Keratinocyte (primary cell): ENCODE measurements at regions not wholly inside any gene's neighbourhood (a gene's known extent, or its start where the extent isn't known, plus 50 kb on each side); places are given as distances from the start of the nearest gene placed in this dataset.

Source experiments
- DNase-seq: peaks from one replicate; pipeline ENCODE4 v3.0.0-alpha.2; 2011; ENCODE audit warnings: low read depth, missing footprints, low spot score
- FAIRE-seq: peaks from 2 replicates; lab custom pipeline; 2011; peaks lifted over from hg19 to GRCh38; lab: Jason Lieb, UNC
- H2AFZ ChIP-seq: 2 replicates; pipeline ENCODE4 v1.6.0; 2012; ENCODE audit warnings: low read length, control low read depth, inconsistent platforms; ENCODE audit not compliant: control insufficient read depth
- H3K27ac ChIP-seq: 2 replicates; pipeline ENCODE4 v1.5.1; 2011; ENCODE audit warnings: low read length; ENCODE audit not compliant: control insufficient read depth, insufficient read depth
- H3K27me3 ChIP-seq: 3 replicates; pipeline ENCODE4 v1.6.0; 2011; ENCODE audit warnings: low read length; ENCODE audit not compliant: control insufficient read depth, insufficient read depth; ENCODE audit errors: extremely low read depth
- H3K36me3 ChIP-seq, 2 experiments: 2 replicates in 1 of 2; 3 replicates in 1 of 2; pipeline ENCODE4 v1.5.1; 2011; ENCODE audit warnings: low read length in 2 of 2, mild to moderate bottlenecking in 1 of 2; ENCODE audit not compliant: control insufficient read depth in 2 of 2, insufficient read depth in 2 of 2; ENCODE audit errors: extremely low read depth in 1 of 2
- H3K4me1 ChIP-seq: 3 replicates; pipeline ENCODE4 v1.5.1; 2011; ENCODE audit warnings: low read length; ENCODE audit not compliant: control insufficient read depth, insufficient read depth; ENCODE audit errors: extremely low read depth
- H3K4me2 ChIP-seq: 3 replicates; pipeline ENCODE4 v1.6.0; 2011; ENCODE audit warnings: low read depth, low read length; ENCODE audit not compliant: control insufficient read depth, insufficient read depth; ENCODE audit errors: extremely low read depth
- H3K4me3 ChIP-seq, 3 experiments: fragments of 200-600 bp in 1 of 3; sonication (generic) in 1 of 3; 2 replicates in 2 of 3; 3 replicates in 1 of 3; pipeline ENCODE4 v1.5.1; 2011 to 2016; ENCODE audit warnings: low read length in 3 of 3, mild to moderate bottlenecking in 3 of 3, control low read depth in 2 of 3, inconsistent platforms in 1 of 3, low read depth in 1 of 3, mixed read lengths in 1 of 3, mixed run types in 1 of 3, moderate library complexity in 1 of 3; ENCODE audit not compliant: control insufficient read depth in 2 of 3, insufficient read depth in 2 of 3; ENCODE audit errors: extremely low read depth in 1 of 3
- H3K79me2 ChIP-seq: 2 replicates; pipeline ENCODE4 v1.6.0; 2012; ENCODE audit warnings: low read length; ENCODE audit not compliant: control insufficient read depth, insufficient read depth
- H3K9ac ChIP-seq: 3 replicates; pipeline ENCODE4 v1.6.0; 2011; ENCODE audit warnings: low read length; ENCODE audit not compliant: control insufficient read depth, insufficient read depth; ENCODE audit errors: extremely low read depth
- H3K9me1 ChIP-seq: 3 replicates; pipeline ENCODE4 v1.6.0; 2011; ENCODE audit warnings: low read length; ENCODE audit not compliant: control insufficient read depth, insufficient read depth; ENCODE audit errors: extremely low read depth
- H3K9me3 ChIP-seq: 2 replicates; pipeline ENCODE4 v1.5.1; 2012; ENCODE audit warnings: low read depth, low read length; ENCODE audit not compliant: control insufficient read depth
- H4K20me1 ChIP-seq: 3 replicates; pipeline ENCODE4 v1.6.0; 2011; ENCODE audit warnings: low read length; ENCODE audit not compliant: control insufficient read depth, insufficient read depth; ENCODE audit errors: extremely low read depth
- CTCF ChIP-seq, 3 experiments: IDR thresholded peaks in 1 of 3; conservative IDR thresholded peaks in 1 of 3; optimal IDR thresholded peaks in 1 of 3; 2 replicates in 2 of 3; 3 replicates in 1 of 3; pipeline versions ENCODE3 to v1.5.1; 2011; ENCODE audit warnings: low read length in 3 of 3, mild to moderate bottlenecking in 3 of 3, moderate library complexity in 2 of 3, control low read depth in 1 of 3, inconsistent platforms in 1 of 3; ENCODE audit not compliant: insufficient read depth in 2 of 3; ENCODE audit errors: extremely low read depth in 1 of 3
- EZH2 ChIP-seq: IDR thresholded peaks from one replicate; pipeline ENCODE4 v1.6.1; 2012; ENCODE audit warnings: inconsistent platforms, mild to moderate bottlenecking, low read length, moderate library complexity
- dilution Hi-C: fragments of 300-500 bp; cut with MboI; formaldehyde crosslinking; loops from one replicate; pipeline ENCODE4 v1.7.0; 2020; ENCODE audit warnings: low sequenced_read_pairs; ENCODE audit not compliant: extremely low pct_ligation_motif_present

GRCh38 chr7:153401795-153402720, 642.5 kb downstream of the ACTR3B start:
- no peaks in the 10 kb centered on the region for H3K27me3 ChIP-seq
- FAIRE-seq (no peak), DNase-seq (no peak)

GRCh38 chr7:153402721-153403541, 643.4 kb downstream of the ACTR3B start:
- Histone ChIP-seq H3K79me2 (no peaks in the 10 kb centered on the region), H3K9me3 (no peaks in the 10 kb centered on the region), H3K27ac (no peak overlapping the region), H3K4me2 (no peak overlapping the region), H3K9me1 (no peaks in the 10 kb centered on the region), H3K4me1 (no peaks in the 10 kb centered on the region), H2AFZ (no peak overlapping the region), H3K9ac (no peak overlapping the region), H3K36me3 (no peaks in the 10 kb centered on the region), H3K27me3 (no peaks in the 10 kb centered on the region), H3K4me3 (no peak overlapping the region), H4K20me1 (no peaks in the 10 kb centered on the region)
- FAIRE-seq, result no peak
- no peak for DNase-seq
- dilution Hi-C loops, result no loop called here
- TF ChIP-seq CTCF (optimal IDR thresholded peaks at IDR 0.05 in 1 of 3, IDR thresholded peaks at IDR 0.05 in 1 of 3, conservative IDR thresholded peaks at IDR 0.05 in 1 of 3; ENCODE audit: extremely low read depth in 1 of 3, insufficient read depth in 2 of 3, low read length in 3 of 3), result no peak

More at GRCh38 chr7:153401795-153402720, 642.5 kb downstream of the ACTR3B start:
- Histone ChIP-seq H3K9me3 (no peaks in the 10 kb centered on the region), H3K4me3 (no peak overlapping the region), H3K4me2 (no peak overlapping the region), H3K9ac (no peak overlapping the region), H3K36me3 (no peaks in the 10 kb centered on the region), H4K20me1 (no peaks in the 10 kb centered on the region), H3K27ac (no peak overlapping the region), H2AFZ (no peak overlapping the region), H3K9me1 (no peaks in the 10 kb centered on the region), H3K4me1 (no peaks in the 10 kb centered on the region), H3K79me2 (no peaks in the 10 kb centered on the region)
- dilution Hi-C loops, result no loop called here
- TF ChIP-seq CTCF (optimal IDR thresholded peaks at IDR 0.05 in 1 of 3, IDR thresholded peaks at IDR 0.05 in 1 of 3, conservative IDR thresholded peaks at IDR 0.05 in 1 of 3; ENCODE audit: extremely low read depth in 1 of 3, insufficient read depth in 2 of 3, low read length in 3 of 3) (no peak), EZH2 (no peak)
